ENCODE measurements at regions not wholly inside any gene's neighbourhood (a gene's known extent, or its start where the extent isn't known, plus 50 kb on each side); places are given as distances from the start of the nearest gene placed in this dataset.

GRCh38 chr2:164146441-164146840, 410.6 kb upstream of the FIGN start:
- Histone ChIP-seq H4K20me1 (ENCODE audit: insufficient read depth) (no peaks in the 10 kb centered on the region), H3K9me2 (no peaks in the 10 kb centered on the region), H3K4me3 (ENCODE audit: low read depth in 2 of 2, low read length in 1 of 2) (no peak overlapping the region), H3F3A (replicated peaks; ENCODE audit: insufficient read depth) (peaks cover 7% of the 10 kb centered on the region), H3K4me1 (ENCODE audit: control insufficient read depth in 1 of 2, insufficient read depth in 2 of 2, low read depth in 1 of 2, low read length in 1 of 2) (no peaks in the 10 kb centered on the region; a peak in 1 of 4 replicates), H3K9ac (no peak overlapping the region), H3K79me2 (ENCODE audit: insufficient read depth) (no peaks in the 10 kb centered on the region), H3K9me3 (no peaks in the 10 kb centered on the region), H3K36me3 (replicated peaks in 1 of 2; ENCODE audit: control insufficient read depth in 1 of 2, insufficient read depth in 2 of 2, low read length in 1 of 2) (no peaks in the 10 kb centered on the region), H3K27ac (ENCODE audit: low read depth in 2 of 2, low read length in 1 of 2) (no peak overlapping the region), H3K4me2 (no peak overlapping the region), H2AFZ (ENCODE audit: low read depth) (no peak overlapping the region), H3K27me3 (ENCODE audit: insufficient read depth) (no peaks in the 10 kb centered on the region)
- CTCF ChIA-PET, result no interaction called here
- TF ChIP-seq CHD2 (IDR thresholded peaks at IDR 0.05; ENCODE audit: low read length, partially characterized antibody) (no peak), EP300 (IDR thresholded peaks at IDR 0.05; ENCODE audit: borderline replicate concordance in 1 of 2, low read depth in 1 of 2, low read length in 1 of 2) (no peak), ELF1 (IDR thresholded peaks at IDR 0.05) (no peak), MXI1 (IDR thresholded peaks at IDR 0.05; ENCODE audit: low read depth, low read length) (no peak), JUND (IDR thresholded peaks at IDR 0.05) (no peak), SMC3 (IDR thresholded peaks at IDR 0.05; ENCODE audit: low read depth, low read length) (no peak), EZH2phosphoT487 (IDR thresholded peaks at IDR 0.05; ENCODE audit: borderline replicate concordance, low read depth) (no peak), REST (IDR thresholded peaks at IDR 0.05; ENCODE audit: low read depth, low read length) (no peak), NRF1 (IDR thresholded peaks at IDR 0.05; ENCODE audit: low read depth, low read length) (no peak), RAD21 (IDR thresholded peaks at IDR 0.05; ENCODE audit: low read length) (no peak), USF2 (IDR thresholded peaks at IDR 0.05; ENCODE audit: borderline replicate concordance, low read depth, low read length) (no peak), RCOR1 (IDR thresholded peaks at IDR 0.05; ENCODE audit: low read length) (no peak), YY1 (IDR thresholded peaks at IDR 0.05; ENCODE audit: low read depth) (no peak), FOXM1 (IDR thresholded peaks at IDR 0.05; ENCODE audit: low read depth) (no peak), GABPA (IDR thresholded peaks at IDR 0.05; ENCODE audit: low read depth) (no peak), NFIC (IDR thresholded peaks at IDR 0.05; ENCODE audit: borderline replicate concordance) (no peak), IRF3 (IDR thresholded peaks at IDR 0.05; ENCODE audit: low read depth, low read length) (no peak)
- TF ChIP-seq, protein P1, sequence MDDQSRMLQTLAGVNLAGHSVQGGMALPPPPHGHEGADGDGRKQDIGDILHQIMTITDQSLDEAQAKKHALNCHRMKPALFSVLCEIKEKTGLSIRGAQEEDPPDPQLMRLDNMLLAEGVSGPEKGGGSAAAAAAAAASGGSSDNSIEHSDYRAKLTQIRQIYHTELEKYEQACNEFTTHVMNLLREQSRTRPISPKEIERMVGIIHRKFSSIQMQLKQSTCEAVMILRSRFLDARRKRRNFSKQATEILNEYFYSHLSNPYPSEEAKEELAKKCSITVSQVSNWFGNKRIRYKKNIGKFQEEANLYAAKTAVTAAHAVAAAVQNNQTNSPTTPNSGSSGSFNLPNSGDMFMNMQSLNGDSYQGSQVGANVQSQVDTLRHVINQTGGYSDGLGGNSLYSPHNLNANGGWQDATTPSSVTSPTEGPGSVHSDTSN (IDR thresholded peaks at IDR 0.05), result no peak
- TF ChIP-seq, protein P2, sequence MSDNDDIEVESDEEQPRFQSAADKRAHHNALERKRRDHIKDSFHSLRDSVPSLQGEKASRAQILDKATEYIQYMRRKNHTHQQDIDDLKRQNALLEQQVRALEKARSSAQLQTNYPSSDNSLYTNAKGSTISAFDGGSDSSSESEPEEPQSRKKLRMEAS (IDR thresholded peaks at IDR 0.05; ENCODE audit: low read depth), result no peak
- DNase-seq, result no peak
- POLR2A ChIA-PET, result no interaction called here

Data from SK-N-SH (cell line).